Fibroblast of lung (primary cell): ENCODE measurements at regions not wholly inside any gene's neighbourhood (a gene's known extent, or its start where the extent isn't known, plus 50 kb on each side); places are given as distances from the start of the nearest gene placed in this dataset.

Source experiments
- CTCF ChIP-seq, 2 donors: IDR thresholded peaks in 1 of 2; conservative IDR thresholded peaks in 1 of 2; 1 replicate in 1 of 2; 2 replicates in 1 of 2; pipeline ENCODE4 v1.5.1; 2011 to 2012; ENCODE audit warnings: low read length in 2 of 2, control low read depth in 1 of 2, inconsistent platforms in 1 of 2, low read depth in 1 of 2, mild to moderate bottlenecking in 1 of 2
- EZH2 ChIP-seq: IDR thresholded peaks from 2 replicates; pipeline ENCODE4 v1.5.1; 2012; ENCODE audit warnings: low read length, control low read depth, mild to moderate bottlenecking; ENCODE audit errors: missing control alignments

DNA sequence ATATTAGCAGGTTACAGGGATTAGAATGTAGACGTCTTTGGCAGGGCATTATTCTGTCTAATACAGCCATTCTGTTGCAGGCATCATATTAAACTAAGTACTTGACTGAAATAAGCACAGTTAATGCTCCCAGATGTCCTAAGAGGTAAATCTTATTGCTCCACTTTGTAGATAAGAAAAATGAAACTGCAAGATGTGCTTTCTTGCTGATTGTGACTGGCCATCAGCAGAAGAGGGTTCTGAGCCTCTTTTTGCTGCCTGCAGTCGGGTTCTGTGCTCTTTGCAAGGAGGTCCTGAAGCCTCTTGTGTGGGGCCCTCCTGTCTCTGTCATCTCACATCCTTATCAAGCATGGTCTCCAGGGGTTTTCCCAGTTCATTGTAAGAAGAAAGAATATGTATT is 167.1 kb downstream of the KCNJ2 start:
- TF ChIP-seq CTCF (conservative IDR thresholded peaks at IDR 0.05 in 1 of 2, IDR thresholded peaks at IDR 0.05 in 1 of 2; ENCODE audit: low read depth in 1 of 2, low read length in 2 of 2) = no peak
- no peak for TF ChIP-seq EZH2
